GM23248 (cell line): ENCODE measurements at regions not wholly inside any gene's neighbourhood (a gene's known extent, or its start where the extent isn't known, plus 50 kb on each side); places are given as distances from the start of the nearest gene placed in this dataset.

Source experiments
- EZH2 ChIP-seq: fragments of 200-600 bp; sonication (generic); IDR thresholded peaks from 2 replicates; pipeline ENCODE4 v1.6.1; 2018; ENCODE audit warnings: antibody characterized with exemption, mild to moderate bottlenecking; ENCODE audit not compliant: insufficient read depth, poor library complexity, severe bottlenecking
- EZH2phosphoT487 ChIP-seq: fragments of 200-600 bp; sonication (generic); IDR thresholded peaks from 2 replicates; pipeline ENCODE4 v1.6.1; 2018; ENCODE audit warnings: antibody characterized with exemption, moderate library complexity, mild to moderate bottlenecking, low read depth; ENCODE audit not compliant: insufficient read depth

- no peak for TF ChIP-seq EZH2
- no peak for TF ChIP-seq EZH2phosphoT487
Measured at GRCh38 chr9:135019224-135019623, 68.2 kb upstream of the OLFM1 start.
